Karpas-422 (cell line): ENCODE measurements at regions not wholly inside any gene's neighbourhood (a gene's known extent, or its start where the extent isn't known, plus 50 kb on each side); places are given as distances from the start of the nearest gene placed in this dataset.
A peak's percentile ranks its signal among the peaks of the same experiment; 100 is the strongest.

ENCODE experiments used
- DNase-seq: peaks from one replicate; pipeline ENCODE4 v3.0.0-alpha.2; 2015
- H2AFZ ChIP-seq: fragments of 200-600 bp; sonication (generic); 2 replicates; pipeline ENCODE4 v1.6.1; 2014; ENCODE audit warnings: antibody characterized with exemption, low read length, mixed read lengths
- H3K27ac ChIP-seq: fragments of 200-600 bp; sonication (generic); 2 replicates; pipeline ENCODE4 v1.5.1; 2014; ENCODE audit warnings: mild to moderate bottlenecking, low read length, moderate library complexity
- H3K27me3 ChIP-seq: fragments of 200-600 bp; sonication (generic); 2 replicates; pipeline ENCODE4 v1.6.1; 2014; ENCODE audit warnings: low read length, mixed read lengths
- H3K36me3 ChIP-seq: fragments of 200-600 bp; sonication (generic); 2 replicates; pipeline ENCODE4 v1.6.1; 2014; ENCODE audit warnings: low read length, mixed read lengths; ENCODE audit not compliant: insufficient read depth
- H3K4me1 ChIP-seq: fragments of 200-600 bp; sonication (generic); 2 replicates; pipeline ENCODE4 v1.6.1; 2014; ENCODE audit warnings: mild to moderate bottlenecking, low read length, mixed read lengths
- H3K4me2 ChIP-seq: fragments of 200-600 bp; sonication (generic); 2 replicates; pipeline ENCODE4 v1.6.1; 2014; ENCODE audit warnings: low read length, low read depth, mild to moderate bottlenecking; ENCODE audit not compliant: poor library complexity, severe bottlenecking
- H3K4me3 ChIP-seq: fragments of 200-600 bp; sonication (generic); 2 replicates; pipeline ENCODE4 v1.5.1; 2014; ENCODE audit warnings: mild to moderate bottlenecking, antibody characterized with exemption, low read length, mixed read lengths
- H3K79me2 ChIP-seq: fragments of 200-600 bp; sonication (generic); 2 replicates; pipeline ENCODE4 v1.6.1; 2014; ENCODE audit warnings: mild to moderate bottlenecking, low read length, mixed read lengths
- H3K9ac ChIP-seq: fragments of 200-600 bp; sonication (generic); 2 replicates; pipeline ENCODE4 v1.6.0; 2014; ENCODE audit warnings: low read length
- H3K9me2 ChIP-seq: fragments of 200-600 bp; sonication (generic), shearing (Covaris generic); replicated peaks from 2 replicates; pipeline ENCODE4 v1.6.0; 2014; ENCODE audit warnings: mild to moderate bottlenecking, low read length, moderate library complexity; ENCODE audit not compliant: insufficient read depth
- H3K9me3 ChIP-seq: fragments of 300-700, 200-600 bp; sonication (generic); 2 replicates; pipeline ENCODE4 v1.6.1; 2014; ENCODE audit warnings: low read length, mixed read lengths
- H4K20me1 ChIP-seq: fragments of 200-600 bp; sonication (generic); 2 replicates; pipeline ENCODE4 v1.6.1; 2014; ENCODE audit warnings: mild to moderate bottlenecking, antibody characterized with exemption, low read length, low read depth; ENCODE audit not compliant: insufficient read depth

GRCh38 chr2:147373800-147374422 lies 470.9 kb upstream of the ACVR2A start:
- Histone ChIP-seq H3K27ac (no peak overlapping the region), H3K79me2 (no peaks in the 10 kb centered on the region), H3K9me3 (no peaks in the 10 kb centered on the region), H3K4me1 (no peaks in the 10 kb centered on the region), H2AFZ (no peak overlapping the region), H3K4me3 (no peak overlapping the region), H3K27me3 (no peaks in the 10 kb centered on the region), H4K20me1 (no peaks in the 10 kb centered on the region), H3K4me2 (no peak overlapping the region), H3K9me2 (no peaks in the 10 kb centered on the region), H3K9ac (no peak overlapping the region), H3K36me3 (no peaks in the 10 kb centered on the region)
- no peak for DNase-seq

- Histone ChIP-seq H3K4me1 (no peaks in the 10 kb centered on the region; the same call in 1 of the 2 replicates), H3K27ac (no peak overlapping the region), H3K9me2 (no peaks in the 10 kb centered on the region), H3K4me2 (no peak overlapping the region), H3K79me2 (no peaks in the 10 kb centered on the region), H3K9ac (no peak overlapping the region), H2AFZ (no peak overlapping the region), H3K36me3 (no peaks in the 10 kb centered on the region), H3K9me3 (no peaks in the 10 kb centered on the region), H3K4me3 (no peak overlapping the region), H4K20me1 (no peaks in the 10 kb centered on the region), H3K27me3 (no peaks in the 10 kb centered on the region)
- no peak for DNase-seq
Measured at GRCh38 chr2:147368306-147368705, 476.5 kb upstream of the ACVR2A start.

GRCh38 chr2:147366279-147366678 lies 478.6 kb upstream of the ACVR2A start:
- Histone ChIP-seq H3K79me2 (no peaks in the 10 kb centered on the region), H4K20me1 (no peaks in the 10 kb centered on the region), H3K4me2 (no peak overlapping the region), H3K27me3 (no peaks in the 10 kb centered on the region), H3K36me3 (no peaks in the 10 kb centered on the region), H3K4me1 (no peaks in the 10 kb centered on the region; the same call in 1 of the 2 replicates), H3K9ac (no peak overlapping the region), H3K4me3 (no peak overlapping the region), H3K27ac (no peak overlapping the region), H2AFZ (no peak overlapping the region), H3K9me3 (no peaks in the 10 kb centered on the region), H3K9me2 (no peaks in the 10 kb centered on the region)
- no peak for DNase-seq

GRCh38 chr2:147365622-147366021 lies 479.2 kb upstream of the ACVR2A start:
- DNase-seq: no peak
- Histone ChIP-seq H3K4me3 (no peak overlapping the region), H2AFZ (no peak overlapping the region), H3K4me1 (no peaks in the 10 kb centered on the region; the same call in 1 of the 2 replicates), H3K79me2 (no peaks in the 10 kb centered on the region), H3K9ac (no peak overlapping the region), H3K4me2 (no peak overlapping the region), H3K27me3 (no peaks in the 10 kb centered on the region), H3K36me3 (no peaks in the 10 kb centered on the region), H4K20me1 (no peaks in the 10 kb centered on the region), H3K27ac (no peak overlapping the region), H3K9me3 (no peaks in the 10 kb centered on the region), H3K9me2 (no peaks in the 10 kb centered on the region)

- Histone ChIP-seq H3K79me2 (no peaks in the 10 kb centered on the region), H4K20me1 (no peaks in the 10 kb centered on the region), H3K4me3 (no peak overlapping the region), H3K4me2 (no peak overlapping the region), H3K27me3 (no peaks in the 10 kb centered on the region), H3K9me2 (no peaks in the 10 kb centered on the region), H3K9me3 (no peaks in the 10 kb centered on the region), H3K36me3 (no peaks in the 10 kb centered on the region), H3K9ac (no peak overlapping the region), H3K27ac (no peak overlapping the region), H3K4me1 (no peaks in the 10 kb centered on the region; the same call in 1 of the 2 replicates), H2AFZ (peak overlapping the region; percentile 7; the same call in 1 of the 2 replicates)
- no peak for DNase-seq
Measured at GRCh38 chr2:147364597-147364996, 480.2 kb upstream of the ACVR2A start.

GRCh38 chr2:147363181-147363580 lies 481.6 kb upstream of the ACVR2A start:
- Histone ChIP-seq H3K4me2 (no peak overlapping the region), H4K20me1 (no peaks in the 10 kb centered on the region), H3K4me3 (no peak overlapping the region), H3K9ac (no peak overlapping the region), H3K27ac (no peak overlapping the region), H3K27me3 (no peaks in the 10 kb centered on the region), H3K4me1 (no peaks in the 10 kb centered on the region; the same call in 1 of the 2 replicates), H3K79me2 (no peaks in the 10 kb centered on the region), H3K9me2 (no peaks in the 10 kb centered on the region), H2AFZ (no peak overlapping the region), H3K36me3 (no peaks in the 10 kb centered on the region), H3K9me3 (no peaks in the 10 kb centered on the region)
- DNase-seq: no peak

- Histone ChIP-seq H3K27ac (no peak overlapping the region), H2AFZ (no peak overlapping the region), H3K36me3 (no peaks in the 10 kb centered on the region), H3K9me2 (no peaks in the 10 kb centered on the region), H3K4me2 (no peak overlapping the region), H3K27me3 (no peaks in the 10 kb centered on the region), H3K79me2 (no peaks in the 10 kb centered on the region), H3K9ac (no peak overlapping the region), H3K9me3 (no peaks in the 10 kb centered on the region), H3K4me1 (no peaks in the 10 kb centered on the region), H4K20me1 (no peaks in the 10 kb centered on the region), H3K4me3 (no peak overlapping the region)
- no peak for DNase-seq
Measured at GRCh38 chr2:147358375-147358774, 486.5 kb upstream of the ACVR2A start.

- Histone ChIP-seq H3K79me2 (no peaks in the 10 kb centered on the region), H3K4me1 (no peaks in the 10 kb centered on the region), H3K9me3 (no peaks in the 10 kb centered on the region), H3K4me3 (no peak overlapping the region), H3K4me2 (no peak overlapping the region), H4K20me1 (no peaks in the 10 kb centered on the region), H3K27ac (no peak overlapping the region), H2AFZ (no peak overlapping the region), H3K9ac (no peak overlapping the region), H3K27me3 (no peaks in the 10 kb centered on the region), H3K36me3 (no peaks in the 10 kb centered on the region), H3K9me2 (no peaks in the 10 kb centered on the region)
- DNase-seq: no peak
Measured at GRCh38 chr2:147356157-147356556, 488.7 kb upstream of the ACVR2A start.
